Tibial artery (tissue), 4 donors: ENCODE measurements at regions not wholly inside any gene's neighbourhood (a gene's known extent, or its start where the extent isn't known, plus 50 kb on each side); places are given as distances from the start of the nearest gene placed in this dataset.

Source experiments
- DNase-seq, 2 donors: peaks; one replicate each; pipeline ENCODE4 v3.0.0-alpha.2; 2019
- H3K27ac ChIP-seq, 2 donors: fragments of 200-600 bp; sonication (generic) in 1 of 2; 1 replicate in 1 of 2; 2 replicates in 1 of 2; pipeline ENCODE4 v1.5.1; 2018 to 2019; ENCODE audit warnings: mild to moderate bottlenecking in 1 of 2
- H3K27me3 ChIP-seq, 2 donors: fragments of 200-600 bp; sonication (generic) in 1 of 2; one replicate each; pipeline versions ENCODE4 v1.5.1 to v1.6.0; 2016 to 2019
- H3K36me3 ChIP-seq, 3 donors: fragments of 200-600 bp; sonication (generic) in 2 of 3; one replicate each; pipeline ENCODE4 v1.5.1; 2016 to 2019; ENCODE audit warnings: mild to moderate bottlenecking in 2 of 3
- H3K4me1 ChIP-seq, 4 donors: fragments of 200-600 bp; sonication (generic) in 2 of 4; 1 replicate in 3 of 4; 2 replicates in 1 of 4; pipeline ENCODE4 v1.5.1; 2016 to 2019
- H3K4me3 ChIP-seq, 2 donors: fragments of 200-600 bp; sonication (generic) in 1 of 2; 1 replicate in 1 of 2; 2 replicates in 1 of 2; pipeline ENCODE4 v1.5.1; 2018 to 2019; ENCODE audit warnings: mild to moderate bottlenecking in 2 of 2
- H3K9me3 ChIP-seq, 3 donors: fragments of 200-600 bp; sonication (generic) in 1 of 3; one replicate each; pipeline ENCODE4 v1.5.1; 2016 to 2019
- intact Hi-C: fragments of 100-400 bp; cut with DNase I; formaldehyde crosslinking; loops from one replicate; pipeline ENCODE4 v1.15.0; 2023; ENCODE audit warnings: low total_unique reads
- TF ChIP-seq, protein P1 (sequence below), 2 experiments: fragments of 200-600 bp in 1 of 2; fragments of 450-650 bp in 1 of 2; IDR thresholded peaks; one replicate each; pipeline ENCODE4 v1.5.1; 2017 to 2019; ENCODE audit warnings: antibody characterized with exemption in 2 of 2, mild to moderate bottlenecking in 1 of 2, moderate library complexity in 1 of 2

DNA sequence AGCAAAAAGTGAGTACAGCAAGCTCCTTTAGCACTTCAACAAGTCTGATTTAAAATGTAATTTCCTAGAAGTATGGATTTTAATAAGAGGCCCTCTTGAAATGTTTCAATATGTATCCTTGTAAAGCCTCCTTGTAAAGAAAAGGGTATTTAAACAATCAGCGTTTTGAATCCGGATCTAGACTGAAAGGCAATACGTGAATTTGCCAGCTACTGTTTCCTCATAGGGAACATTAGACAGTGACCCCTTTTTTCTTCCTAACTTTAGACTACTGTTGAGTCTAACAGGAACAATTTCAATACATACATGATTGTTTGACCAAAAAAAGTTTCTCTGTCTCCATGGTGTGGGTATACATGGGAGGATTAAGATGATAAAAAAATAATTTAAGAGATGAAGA lies 395.0 kb downstream of the TFAP2A start:
- H3K27ac ChIP-seq = no peak overlapping the region
- DNase-seq = no peak
- H3K27me3 ChIP-seq = no peaks in the 10 kb centered on the region
- H3K4me1 ChIP-seq = no peaks in the 10 kb centered on the region
- H3K36me3 ChIP-seq = no peaks in the 10 kb centered on the region
- TF ChIP-seq, protein P1, sequence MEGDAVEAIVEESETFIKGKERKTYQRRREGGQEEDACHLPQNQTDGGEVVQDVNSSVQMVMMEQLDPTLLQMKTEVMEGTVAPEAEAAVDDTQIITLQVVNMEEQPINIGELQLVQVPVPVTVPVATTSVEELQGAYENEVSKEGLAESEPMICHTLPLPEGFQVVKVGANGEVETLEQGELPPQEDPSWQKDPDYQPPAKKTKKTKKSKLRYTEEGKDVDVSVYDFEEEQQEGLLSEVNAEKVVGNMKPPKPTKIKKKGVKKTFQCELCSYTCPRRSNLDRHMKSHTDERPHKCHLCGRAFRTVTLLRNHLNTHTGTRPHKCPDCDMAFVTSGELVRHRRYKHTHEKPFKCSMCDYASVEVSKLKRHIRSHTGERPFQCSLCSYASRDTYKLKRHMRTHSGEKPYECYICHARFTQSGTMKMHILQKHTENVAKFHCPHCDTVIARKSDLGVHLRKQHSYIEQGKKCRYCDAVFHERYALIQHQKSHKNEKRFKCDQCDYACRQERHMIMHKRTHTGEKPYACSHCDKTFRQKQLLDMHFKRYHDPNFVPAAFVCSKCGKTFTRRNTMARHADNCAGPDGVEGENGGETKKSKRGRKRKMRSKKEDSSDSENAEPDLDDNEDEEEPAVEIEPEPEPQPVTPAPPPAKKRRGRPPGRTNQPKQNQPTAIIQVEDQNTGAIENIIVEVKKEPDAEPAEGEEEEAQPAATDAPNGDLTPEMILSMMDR (IDR thresholded peaks at IDR 0.05) = no peak
- intact Hi-C loops = no loop called here
- H3K9me3 ChIP-seq = no peaks in the 10 kb centered on the region
- H3K4me3 ChIP-seq = no peak overlapping the region

DNA sequence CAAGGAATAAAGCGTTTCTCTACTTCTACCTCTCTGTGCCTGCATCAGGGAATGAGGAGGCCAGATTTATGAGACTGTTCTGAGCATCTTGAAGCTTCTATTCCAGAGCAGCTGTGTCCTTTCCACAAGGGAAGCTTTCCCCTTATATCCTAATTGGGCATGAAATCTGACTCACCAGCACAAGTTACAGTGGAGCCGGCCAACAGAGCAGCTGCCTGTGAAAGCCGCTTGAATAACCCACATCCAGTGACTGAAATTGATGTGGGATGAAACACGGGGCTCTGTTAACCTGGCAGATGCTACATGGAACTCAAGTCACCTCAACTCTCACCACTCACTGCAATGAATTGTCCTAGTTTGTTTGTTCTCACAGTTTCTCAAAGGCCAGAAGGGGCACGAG lies 400.3 kb downstream of the TFAP2A start:
- Histone ChIP-seq H3K4me3 (no peak overlapping the region), H3K27ac (no peak overlapping the region), H3K4me1 (no peaks in the 10 kb centered on the region), H3K9me3 (peaks cover 0 to 6% (median 0%) of the 10 kb centered on the region in 3 donors), H3K36me3 (no peaks in the 10 kb centered on the region), H3K27me3 (no peaks in the 10 kb centered on the region)
- TF ChIP-seq, protein P1 (IDR thresholded peaks at IDR 0.05) = no peak
- intact Hi-C loops = no loop called here
- no peak for DNase-seq

DNA sequence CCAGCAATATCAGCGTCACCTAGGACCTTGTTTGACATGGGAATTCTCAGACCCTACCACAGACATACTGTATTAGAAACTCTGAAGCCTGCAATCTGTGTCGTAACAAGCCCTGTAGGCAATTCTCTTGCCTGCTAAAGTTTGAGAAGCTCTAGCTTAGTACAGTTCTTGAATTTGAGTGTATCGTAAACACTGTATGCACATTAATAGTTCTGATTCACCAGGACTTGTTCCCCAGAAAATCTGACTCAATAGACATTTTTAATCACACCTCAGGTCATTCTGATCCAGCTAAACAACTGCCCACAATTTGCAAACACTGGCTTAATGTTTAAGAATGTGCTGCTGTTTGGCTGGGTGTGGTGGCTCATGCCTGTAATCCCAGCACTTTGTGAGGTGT lies 414.3 kb downstream of the TFAP2A start:
- DNase-seq = no peak
- no peaks in the 10 kb centered on the region for H3K36me3 ChIP-seq
- no peaks in the 10 kb centered on the region for H3K27me3 ChIP-seq
- H3K4me1 ChIP-seq = no peaks in the 10 kb centered on the region
- intact Hi-C loops = no loop called here
- H3K9me3 ChIP-seq = no peaks in the 10 kb centered on the region
- H3K27ac ChIP-seq = no peak overlapping the region
- TF ChIP-seq, protein P1 (IDR thresholded peaks at IDR 0.05) = no peak
- H3K4me3 ChIP-seq = no peak overlapping the region

DNA sequence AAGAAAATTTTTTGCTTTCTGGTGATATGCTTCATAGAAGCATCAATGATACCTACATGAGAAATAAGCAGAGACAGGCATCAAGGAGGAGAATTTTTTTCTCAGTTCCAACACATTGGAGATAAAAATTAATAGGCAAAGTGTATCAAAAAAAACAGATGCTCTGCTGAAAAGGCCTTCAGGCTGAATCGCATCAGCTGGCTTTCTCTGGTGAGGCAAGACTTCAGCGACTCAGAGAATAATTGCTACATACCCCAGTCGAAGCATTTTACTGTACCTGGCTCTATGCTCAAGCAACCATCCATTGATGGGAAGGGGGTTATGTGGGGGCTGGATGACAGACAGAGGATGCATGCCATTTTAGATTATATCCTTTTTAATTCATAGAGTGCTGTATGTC lies 415.1 kb downstream of the TFAP2A start:
- H3K27ac ChIP-seq = no peak overlapping the region
- intact Hi-C loops = no loop called here
- H3K36me3 ChIP-seq = no peaks in the 10 kb centered on the region
- H3K9me3 ChIP-seq = no peaks in the 10 kb centered on the region
- no peak overlapping the region for H3K4me3 ChIP-seq
- TF ChIP-seq, protein P1 (IDR thresholded peaks at IDR 0.05) = no peak
- no peak for DNase-seq
- H3K27me3 ChIP-seq = no peaks in the 10 kb centered on the region
- H3K4me1 ChIP-seq = no peaks in the 10 kb centered on the region

DNA sequence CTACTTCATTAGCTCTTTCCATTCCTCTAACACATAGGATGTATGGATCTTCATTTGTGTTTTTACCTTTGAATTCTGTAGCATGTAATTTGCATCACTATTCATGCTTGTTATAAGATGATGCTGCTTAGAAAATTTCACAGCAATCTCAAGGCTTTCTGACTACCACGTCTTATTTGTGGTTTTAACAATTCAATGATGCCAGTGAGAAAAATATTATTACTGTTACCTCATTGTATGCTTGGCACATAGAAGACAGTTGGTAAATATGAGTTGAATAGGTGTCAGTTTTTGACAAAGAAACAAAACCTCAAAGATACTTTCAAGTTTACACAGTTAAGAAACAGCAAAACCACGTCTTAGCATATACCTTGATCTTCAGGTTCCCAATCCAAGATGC lies 428.6 kb downstream of the TFAP2A start:
- no peak overlapping the region for H3K4me3 ChIP-seq
- H3K4me1 ChIP-seq = no peaks in the 10 kb centered on the region
- no peaks in the 10 kb centered on the region for H3K36me3 ChIP-seq
- no peaks in the 10 kb centered on the region for H3K9me3 ChIP-seq
- TF ChIP-seq, protein P1 (IDR thresholded peaks at IDR 0.05) = no peak
- DNase-seq = no peak
- no peaks in the 10 kb centered on the region for H3K27me3 ChIP-seq
- no peak overlapping the region for H3K27ac ChIP-seq
- intact Hi-C loops = no loop called here

DNA sequence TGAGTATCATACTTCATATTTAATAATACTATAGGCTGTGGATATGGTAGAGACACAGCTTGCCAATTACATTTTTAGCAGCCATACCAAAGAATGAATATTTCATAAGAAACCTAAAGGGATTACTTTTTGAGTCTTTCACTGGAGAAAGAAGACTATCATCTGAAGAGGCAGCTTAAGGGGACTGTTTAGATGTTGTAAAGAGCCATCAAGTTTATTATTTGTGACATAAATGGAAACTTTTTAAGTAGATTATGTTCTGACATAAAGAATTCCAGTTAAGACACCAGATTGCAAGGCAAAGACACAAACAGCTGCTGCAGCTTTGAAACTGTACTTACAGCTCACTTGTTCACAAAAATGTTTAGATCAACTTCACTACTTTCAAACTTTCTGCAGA lies 429.4 kb downstream of the TFAP2A start:
- Histone ChIP-seq H3K4me3 (no peak overlapping the region), H3K9me3 (no peaks in the 10 kb centered on the region), H3K27ac (no peak overlapping the region), H3K36me3 (no peaks in the 10 kb centered on the region), H3K4me1 (no peaks in the 10 kb centered on the region), H3K27me3 (no peaks in the 10 kb centered on the region)
- no peak for DNase-seq
- TF ChIP-seq, protein P1 (IDR thresholded peaks at IDR 0.05) = no peak
- intact Hi-C loops = no loop called here
